ENCODE measurements at regions not wholly inside any gene's neighbourhood (a gene's known extent, or its start where the extent isn't known, plus 50 kb on each side); places are given as distances from the start of the nearest gene placed in this dataset.
"Not testable (repeated sequence)": the region's sequence is repeated elsewhere in the genome, so short reads cannot be mapped to it uniquely, and the experiment has no call there.

DNA sequence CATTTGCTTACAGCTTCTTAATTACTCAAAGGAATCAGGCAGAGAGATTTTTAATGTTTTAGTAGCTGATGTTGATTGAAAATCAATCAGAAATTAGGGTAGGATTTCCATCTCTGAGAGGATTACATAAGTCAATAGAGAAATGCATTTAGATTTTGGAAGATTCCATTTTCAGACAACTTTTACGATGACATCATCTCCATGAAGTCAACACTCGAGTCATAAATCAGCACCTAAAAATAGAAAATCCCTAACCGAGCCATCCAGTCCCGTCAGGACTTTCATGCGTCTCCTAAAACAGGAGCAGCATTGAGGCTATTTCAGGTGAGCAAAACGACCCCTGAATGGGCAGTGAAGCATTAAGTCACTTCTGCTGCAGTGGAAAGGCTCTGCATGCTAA lies 279.7 kb upstream of the RNF32 start:
- no peaks in the 10 kb centered on the region for H3K4me1 Mint-ChIP-seq
- H3K36me3 Mint-ChIP-seq, result no peaks in the 10 kb centered on the region
- no peak for DNase-seq
- H3K9me3 Mint-ChIP-seq, result no peaks in the 10 kb centered on the region
- H3K27me3 Mint-ChIP-seq, result no peaks in the 10 kb centered on the region
- no peak overlapping the region for H3K27ac Mint-ChIP-seq
- CTCF ChIA-PET, result no interaction called here
- H3K4me3 Mint-ChIP-seq, result no peak overlapping the region

DNA sequence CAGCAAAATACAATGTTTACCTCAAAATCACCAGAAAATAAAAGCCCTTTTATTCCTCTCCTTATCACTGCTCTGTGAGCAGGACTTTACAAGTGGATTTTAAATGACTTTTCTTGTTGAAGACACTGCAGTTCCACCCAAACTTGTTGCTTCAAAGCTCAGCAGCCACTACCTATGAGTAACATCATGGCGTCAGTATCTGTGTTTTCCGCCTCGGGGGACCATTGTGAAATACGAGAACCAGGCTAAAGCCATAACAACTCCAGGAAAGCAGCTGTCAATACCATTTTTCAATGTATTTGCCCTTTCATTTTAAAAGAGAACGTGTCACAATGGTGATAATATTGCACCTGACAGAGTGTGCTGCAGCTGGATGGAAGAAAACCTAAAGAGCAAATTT lies 284.0 kb upstream of the RNF32 start:
- no peaks in the 10 kb centered on the region for H3K36me3 Mint-ChIP-seq
- no peak overlapping the region for H3K27ac Mint-ChIP-seq
- no peaks in the 10 kb centered on the region for H3K4me1 Mint-ChIP-seq
- H3K27me3 Mint-ChIP-seq, result no peaks in the 10 kb centered on the region
- no peak for DNase-seq
- H3K9me3 Mint-ChIP-seq, result no peaks in the 10 kb centered on the region
- no peak overlapping the region for H3K4me3 Mint-ChIP-seq
- CTCF ChIA-PET, result no interaction called here

DNA sequence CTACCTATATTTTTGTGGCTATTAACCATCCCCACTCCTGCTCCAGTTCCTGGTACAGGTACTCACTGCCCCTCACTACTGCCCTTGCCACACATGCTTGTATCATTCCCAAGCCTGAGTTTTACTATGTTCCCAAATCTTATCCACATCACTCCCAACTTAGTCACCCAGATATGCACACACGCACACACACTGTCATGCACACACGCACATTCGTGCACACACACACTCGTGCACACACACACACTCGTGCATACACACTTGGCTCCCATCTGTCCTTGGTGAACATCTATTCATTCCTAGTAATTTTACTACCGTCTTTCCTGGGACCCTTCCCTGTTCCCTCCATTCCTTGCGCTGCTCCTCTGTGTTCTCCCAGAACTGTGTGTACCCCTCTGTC lies 287.2 kb upstream of the RNF32 start:
- CTCF ChIA-PET, result no interaction called here
- no peaks in the 10 kb centered on the region for H3K36me3 Mint-ChIP-seq
- DNase-seq, result no peak
- no peaks in the 10 kb centered on the region for H3K4me1 Mint-ChIP-seq
- no peaks in the 10 kb centered on the region for H3K9me3 Mint-ChIP-seq
- no peak overlapping the region for H3K27ac Mint-ChIP-seq
- no peaks in the 10 kb centered on the region for H3K27me3 Mint-ChIP-seq
- H3K4me3 Mint-ChIP-seq, result no peak overlapping the region

DNA sequence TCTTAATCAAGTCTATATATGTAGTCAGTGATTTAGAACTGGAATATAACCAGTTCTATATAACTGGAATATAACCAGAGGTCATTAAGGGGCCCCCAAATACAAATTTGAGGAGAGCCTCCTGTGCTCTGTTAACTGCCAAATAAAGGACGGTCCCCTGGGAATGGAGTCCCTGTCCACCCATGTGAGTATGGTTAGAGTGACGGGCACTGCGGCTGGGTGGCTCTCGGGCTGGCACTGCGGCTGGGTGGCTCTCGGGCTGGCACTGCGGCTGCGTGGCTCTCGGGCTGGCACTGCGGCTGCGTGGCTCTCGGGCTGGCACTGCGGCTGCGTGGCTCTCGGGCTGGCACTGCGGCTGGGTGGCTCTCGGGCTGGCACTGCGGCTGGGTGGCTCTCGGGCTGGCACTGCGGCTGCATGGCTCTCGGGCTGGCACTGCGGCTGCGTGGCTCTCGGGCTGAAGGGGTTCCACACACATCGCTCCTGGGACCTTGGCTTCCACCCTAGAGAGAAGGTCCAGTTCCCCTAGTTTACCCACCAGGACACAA lies 292.8 kb upstream of the RNF32 start:
- H3K27me3 Mint-ChIP-seq, H3K27ac Mint-ChIP-seq, CTCF ChIA-PET, H3K36me3 Mint-ChIP-seq, H3K4me3 Mint-ChIP-seq, H3K9me3 Mint-ChIP-seq, H3K4me1 Mint-ChIP-seq, DNase-seq: not testable (repeated sequence)

DNA sequence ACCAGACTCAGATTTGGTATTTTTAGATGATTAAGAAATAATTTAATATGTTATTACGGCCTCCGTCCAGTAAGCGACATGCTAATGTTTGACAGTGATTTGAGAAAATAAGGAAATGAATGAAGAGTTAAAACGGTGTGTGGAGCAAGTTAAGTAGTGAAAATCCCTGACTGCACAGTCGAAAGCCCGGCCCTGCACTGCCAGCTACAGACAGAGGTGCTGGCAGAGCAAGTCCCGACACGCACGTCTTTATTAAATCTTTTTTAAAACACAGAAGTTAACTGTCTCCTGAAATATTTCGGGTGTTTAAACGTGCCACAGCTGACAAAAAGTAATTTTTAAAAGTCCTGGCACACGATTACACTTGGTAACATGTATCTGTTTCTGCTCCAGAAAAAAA lies 293.4 kb upstream of the RNF32 start:
- Mint-ChIP-seq H3K27ac (no peak overlapping the region), H3K36me3 (no peaks in the 10 kb centered on the region), H3K27me3 (no peaks in the 10 kb centered on the region), H3K4me1 (no peaks in the 10 kb centered on the region), H3K4me3 (no peak overlapping the region), H3K9me3 (peaks cover 3% of the 10 kb centered on the region)
- CTCF ChIA-PET, result no interaction called here
- no peak for DNase-seq

DNA sequence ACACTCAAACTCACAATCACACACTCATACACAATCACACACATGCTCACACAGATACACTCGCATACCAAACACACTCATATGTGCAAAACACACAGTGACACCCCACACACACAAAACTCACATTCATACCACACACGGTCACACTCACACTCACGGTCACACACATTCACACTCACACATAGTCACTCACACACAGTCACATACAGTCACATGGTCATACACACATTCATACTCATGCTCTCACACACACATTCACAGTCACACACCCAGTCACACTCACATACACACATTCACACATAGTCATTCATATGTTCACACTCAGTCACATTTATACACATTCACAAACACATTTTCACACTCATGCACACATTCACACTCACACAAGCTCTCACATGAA lies 296.0 kb upstream of the RNF32 start:
- Mint-ChIP-seq H3K27me3 (no peaks in the 10 kb centered on the region), H3K4me3 (no peak overlapping the region), H3K9me3 (peaks cover 3% of the 10 kb centered on the region), H3K4me1 (no peaks in the 10 kb centered on the region), H3K36me3 (no peaks in the 10 kb centered on the region), H3K27ac (no peak overlapping the region)
- CTCF ChIA-PET, result no interaction called here
- DNase-seq, result no peak

DNA sequence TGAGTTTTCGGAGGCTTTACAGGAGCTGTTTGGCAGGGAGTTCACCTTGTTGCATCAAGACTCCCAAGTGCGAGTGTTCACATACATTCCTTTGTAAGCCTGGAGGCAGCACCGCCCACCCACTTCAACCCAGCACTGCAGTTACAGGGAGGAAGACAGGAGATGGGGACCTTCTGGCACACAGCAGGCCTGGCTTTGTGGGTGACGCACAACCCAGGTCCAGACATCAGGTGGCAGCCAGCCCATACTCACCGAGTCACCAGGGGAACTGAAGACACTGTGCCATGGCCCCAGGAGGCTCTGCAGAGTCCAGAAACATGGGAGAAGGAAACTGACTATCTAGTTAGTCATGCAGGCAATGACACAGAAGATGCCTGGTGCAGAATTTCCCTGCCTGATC lies 305.9 kb upstream of the RNF32 start:
- no peak overlapping the region for H3K4me3 Mint-ChIP-seq
- H3K9me3 Mint-ChIP-seq, result peaks cover 6% of the 10 kb centered on the region
- H3K27ac Mint-ChIP-seq, result no peak overlapping the region
- no peak for DNase-seq
- H3K4me1 Mint-ChIP-seq, result no peaks in the 10 kb centered on the region
- no peaks in the 10 kb centered on the region for H3K27me3 Mint-ChIP-seq
- H3K36me3 Mint-ChIP-seq, result no peaks in the 10 kb centered on the region
- CTCF ChIA-PET, result no interaction called here

DNA sequence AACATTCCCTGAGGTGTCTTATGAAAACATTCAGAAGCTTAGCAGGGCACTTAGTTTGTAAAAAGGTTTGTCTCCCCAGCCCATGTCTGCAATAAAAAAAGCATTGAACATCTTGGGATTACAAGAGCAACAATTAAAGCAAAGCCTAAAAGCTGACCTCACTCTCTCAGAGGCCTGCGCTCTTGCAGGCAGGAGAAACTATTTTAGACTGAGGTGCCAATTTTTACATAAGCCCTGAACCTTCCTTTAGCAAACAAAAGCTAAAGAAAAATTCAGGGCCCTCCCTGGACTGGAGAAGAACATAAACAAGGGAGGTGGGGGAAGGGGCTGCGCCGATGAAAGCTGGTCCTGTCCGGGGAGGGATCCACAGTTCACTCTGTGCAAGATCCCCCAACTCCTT lies 312.7 kb upstream of the RNF32 start:
- CTCF ChIA-PET, result no interaction called here
- Mint-ChIP-seq H3K27me3 (peaks cover 4% of the 10 kb centered on the region), H3K36me3 (no peaks in the 10 kb centered on the region), H3K4me1 (no peaks in the 10 kb centered on the region), H3K27ac (no peak overlapping the region), H3K9me3 (peaks cover 6% of the 10 kb centered on the region), H3K4me3 (no peak overlapping the region)
- DNase-seq, result no peak

DNA sequence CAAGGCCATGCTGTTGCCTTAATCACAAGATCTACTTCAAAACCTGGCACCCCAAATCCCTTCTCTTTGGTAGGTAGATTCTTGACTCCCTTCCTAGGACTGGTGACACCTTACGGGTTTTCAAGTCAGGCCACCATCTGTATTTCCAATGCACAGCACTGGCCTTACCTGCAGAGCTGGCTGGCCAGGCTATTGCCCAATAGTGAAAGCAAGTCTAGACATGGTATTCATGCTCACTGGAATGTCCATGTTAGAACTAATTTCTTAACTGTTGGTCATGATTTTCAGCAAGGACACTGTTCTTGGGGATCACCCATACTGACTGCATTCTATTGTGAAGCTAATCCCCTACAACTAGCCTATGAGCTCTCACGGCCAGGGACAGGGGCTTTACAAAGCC lies 313.1 kb upstream of the RNF32 start:
- DNase-seq, result no peak
- Mint-ChIP-seq H3K27ac (no peak overlapping the region), H3K4me3 (no peak overlapping the region), H3K4me1 (no peaks in the 10 kb centered on the region), H3K9me3 (peaks cover 6% of the 10 kb centered on the region), H3K36me3 (no peaks in the 10 kb centered on the region), H3K27me3 (peaks cover 4% of the 10 kb centered on the region)
- CTCF ChIA-PET, result no interaction called here

DNA sequence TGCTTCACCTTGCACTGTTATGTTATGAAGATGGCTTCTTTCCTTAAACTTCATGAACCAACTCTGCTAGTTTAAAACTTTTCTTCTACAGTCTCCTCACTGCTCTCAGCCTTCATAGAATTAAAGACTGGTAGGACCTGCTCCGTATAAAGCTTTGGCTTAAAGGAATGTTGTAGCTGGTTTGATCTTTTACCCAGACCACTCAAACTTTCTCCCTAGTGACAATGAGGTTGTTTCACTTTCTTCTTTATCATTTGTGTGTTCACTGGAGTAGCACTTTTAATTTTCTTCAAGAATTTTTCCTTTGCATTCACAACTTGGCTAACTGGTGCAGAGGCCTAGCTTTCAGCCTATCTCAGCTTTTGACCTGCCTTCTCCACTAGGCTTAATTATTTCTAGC lies 316.4 kb upstream of the RNF32 start:
- Mint-ChIP-seq H3K4me3 (no peak overlapping the region), H3K4me1 (no peaks in the 10 kb centered on the region), H3K27ac (no peak overlapping the region), H3K27me3 (peaks cover 3% of the 10 kb centered on the region), H3K9me3 (no peaks in the 10 kb centered on the region), H3K36me3 (no peaks in the 10 kb centered on the region)
- DNase-seq, result no peak
- CTCF ChIA-PET, result no interaction called here

DNA sequence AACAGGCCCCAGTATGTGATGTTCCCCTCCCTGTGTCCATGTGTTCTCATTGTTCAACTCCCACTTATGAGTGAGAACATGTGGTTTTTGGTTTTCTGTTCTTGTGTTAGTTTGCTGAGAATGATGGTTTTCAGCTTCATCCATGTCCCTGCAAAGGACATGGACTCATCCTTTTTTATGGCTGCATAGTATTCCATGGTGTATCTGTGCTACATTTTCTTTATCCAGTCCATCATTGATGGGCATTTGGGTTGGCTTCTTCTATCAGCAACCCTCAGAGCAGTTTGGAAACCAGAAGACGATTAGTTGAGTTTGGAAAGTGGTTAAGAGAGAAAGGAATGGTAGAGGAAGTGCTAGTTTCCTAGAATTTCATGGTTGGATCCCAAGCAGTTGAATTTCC lies 319.1 kb upstream of the RNF32 start:
- H3K4me1 Mint-ChIP-seq, DNase-seq, CTCF ChIA-PET, H3K27me3 Mint-ChIP-seq, H3K4me3 Mint-ChIP-seq, H3K36me3 Mint-ChIP-seq, H3K9me3 Mint-ChIP-seq, H3K27ac Mint-ChIP-seq: not testable (repeated sequence)

DNA sequence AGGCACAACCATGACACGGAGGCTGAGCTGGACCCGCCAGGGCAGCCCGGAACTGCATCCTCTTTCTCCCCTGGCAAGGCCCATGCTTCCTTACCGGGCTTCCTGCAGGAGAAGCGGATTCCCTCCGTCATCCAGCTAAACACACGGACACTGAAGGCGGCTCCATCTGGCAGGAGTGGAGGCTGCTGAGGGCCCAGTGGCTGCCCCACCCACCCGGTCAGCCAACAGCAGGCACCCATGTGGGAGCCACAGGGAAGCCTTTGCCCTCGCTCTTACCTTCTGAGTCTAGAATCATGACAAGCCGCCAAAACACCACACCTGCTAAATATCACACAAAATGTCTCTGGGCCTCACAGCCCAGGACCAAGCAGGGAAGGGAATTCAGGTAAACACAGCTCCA lies 321.6 kb upstream of the RNF32 start:
- DNase-seq, result no peak
- peaks cover 3% of the 10 kb centered on the region for H3K27me3 Mint-ChIP-seq
- no peaks in the 10 kb centered on the region for H3K4me1 Mint-ChIP-seq
- CTCF ChIA-PET, result no interaction called here
- H3K9me3 Mint-ChIP-seq, result peaks cover 10% of the 10 kb centered on the region
- no peak overlapping the region for H3K27ac Mint-ChIP-seq
- H3K4me3 Mint-ChIP-seq, result no peak overlapping the region
- H3K36me3 Mint-ChIP-seq, result no peaks in the 10 kb centered on the region

DNA sequence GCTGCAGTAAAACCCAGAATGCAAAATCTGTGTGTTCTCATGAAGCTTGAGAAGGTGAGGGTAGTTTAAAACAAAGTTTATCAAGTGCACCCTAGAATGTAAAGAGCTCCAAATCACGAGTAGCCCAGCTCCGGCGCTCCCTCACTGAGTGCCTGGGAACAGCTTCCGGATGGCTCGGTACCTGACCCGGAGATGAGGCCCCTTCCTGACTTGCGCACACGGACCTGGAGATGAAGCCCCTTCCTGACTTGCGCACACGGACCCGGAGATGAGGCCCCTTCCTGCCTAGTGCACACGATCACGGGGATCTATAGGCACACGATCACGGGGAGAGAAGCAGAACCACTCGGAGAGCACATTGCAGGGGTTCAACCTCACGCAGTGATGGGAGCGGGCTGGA lies 322.1 kb upstream of the RNF32 start:
- CTCF ChIA-PET, result no interaction called here
- no peak overlapping the region for H3K4me3 Mint-ChIP-seq
- no peaks in the 10 kb centered on the region for H3K36me3 Mint-ChIP-seq
- peaks cover 10% of the 10 kb centered on the region for H3K9me3 Mint-ChIP-seq
- H3K27me3 Mint-ChIP-seq, result peaks cover 3% of the 10 kb centered on the region
- H3K4me1 Mint-ChIP-seq, result no peaks in the 10 kb centered on the region
- DNase-seq, result no peak
- H3K27ac Mint-ChIP-seq, result peak overlapping the region; percentile 42

DNA sequence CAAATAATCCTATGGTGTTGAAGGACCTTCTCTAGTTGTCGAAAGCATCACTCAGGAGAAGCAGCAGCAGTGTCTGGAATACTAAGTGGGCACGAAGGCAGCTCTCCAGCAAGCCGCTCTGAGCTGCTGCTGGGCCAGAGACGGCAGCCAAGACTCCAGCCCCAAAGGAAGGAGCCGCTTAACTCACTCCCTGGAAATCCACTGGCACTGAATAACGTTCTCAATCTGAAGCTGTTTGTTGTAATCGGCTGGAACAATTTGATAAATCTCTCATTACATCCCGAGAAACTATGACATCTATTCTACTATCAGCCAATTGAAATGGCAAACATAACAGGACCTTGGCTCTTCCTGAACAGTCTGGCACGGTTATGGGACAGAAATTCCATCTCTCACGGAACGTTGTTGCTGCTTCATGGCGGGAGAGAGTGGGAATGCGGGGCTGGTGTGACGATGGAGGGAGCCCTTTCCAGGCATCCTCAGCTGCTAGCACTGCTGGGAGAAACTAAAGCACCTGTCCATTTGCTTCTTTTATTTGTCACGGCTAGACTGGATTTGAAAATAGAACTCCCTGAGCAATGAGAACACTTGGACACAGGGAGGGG lies 331.5 kb upstream of the RNF32 start:
- CTCF ChIA-PET, result no interaction called here
- Mint-ChIP-seq H3K27ac (no peak overlapping the region), H3K4me3 (no peak overlapping the region), H3K36me3 (no peaks in the 10 kb centered on the region), H3K27me3 (peaks cover 3% of the 10 kb centered on the region), H3K4me1 (no peaks in the 10 kb centered on the region), H3K9me3 (no peaks in the 10 kb centered on the region)
- no peak for DNase-seq

DNA sequence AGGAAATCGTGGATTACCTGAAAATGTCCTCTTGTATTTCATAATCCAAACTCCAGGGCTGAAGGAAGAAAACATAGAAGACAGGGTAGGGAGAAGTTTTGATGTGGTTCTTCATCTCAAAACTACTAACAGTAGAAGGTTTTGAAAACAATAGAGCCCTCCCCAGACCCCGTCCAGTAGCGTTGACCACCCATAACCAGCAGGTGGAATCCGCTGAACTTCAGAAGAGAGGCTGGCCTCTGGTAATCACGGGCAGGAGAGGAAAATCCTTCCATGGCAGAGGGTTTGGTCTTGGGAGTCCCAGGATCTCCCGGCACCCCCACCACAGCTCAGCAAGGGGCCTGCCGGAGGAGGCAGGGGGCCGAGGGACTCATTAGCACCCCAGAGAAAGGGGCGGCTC lies 333.4 kb upstream of the RNF32 start:
- H3K4me3 Mint-ChIP-seq, result no peak overlapping the region

DNA sequence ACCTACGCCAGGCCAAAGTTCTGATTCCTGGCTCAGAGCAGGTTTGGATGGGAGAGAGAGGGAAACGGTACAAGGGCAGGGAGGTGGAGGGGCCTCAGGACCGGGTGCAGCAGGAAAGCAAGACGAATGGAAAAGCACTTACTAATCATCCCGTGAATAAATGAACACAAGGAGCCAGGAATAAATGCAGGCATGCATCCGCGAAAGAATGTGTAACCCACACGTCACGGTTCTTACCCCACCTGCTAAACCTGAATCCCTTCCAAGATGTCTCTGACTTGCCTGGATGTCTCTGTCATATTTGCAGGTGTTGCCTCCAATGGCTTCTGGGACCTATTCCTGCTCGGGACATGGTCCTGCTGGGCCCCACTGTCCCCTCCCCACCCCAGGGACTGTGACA lies 335.2 kb upstream of the RNF32 start:
- Mint-ChIP-seq H3K36me3 (no peaks in the 10 kb centered on the region), H3K4me3 (no peak overlapping the region), H3K4me1 (no peaks in the 10 kb centered on the region), H3K27me3 (peaks cover 3% of the 10 kb centered on the region), H3K27ac (no peak overlapping the region), H3K9me3 (no peaks in the 10 kb centered on the region)
- CTCF ChIA-PET, result no interaction called here
- no peak for DNase-seq

More for the DNA sequence above, 333.4 kb upstream of the RNF32 start:
- no peaks in the 10 kb centered on the region for H3K36me3 Mint-ChIP-seq
- CTCF ChIA-PET, result no interaction called here
- H3K4me1 Mint-ChIP-seq, result no peaks in the 10 kb centered on the region
- no peak for DNase-seq
- no peaks in the 10 kb centered on the region for H3K9me3 Mint-ChIP-seq
- no peak overlapping the region for H3K27ac Mint-ChIP-seq
- H3K27me3 Mint-ChIP-seq, result peaks cover 3% of the 10 kb centered on the region

Data from activated naive CD4-positive, alpha-beta T cell treated with anti-CD3 and anti-CD28 coated beads, Interleukin-2, amount 10 ng/mL, durations not matched to agents 7 days and 5 days (primary cell).